ENCODE measurements at regions not wholly inside any gene's neighbourhood (a gene's known extent, or its start where the extent isn't known, plus 50 kb on each side); places are given as distances from the start of the nearest gene placed in this dataset.

DNA sequence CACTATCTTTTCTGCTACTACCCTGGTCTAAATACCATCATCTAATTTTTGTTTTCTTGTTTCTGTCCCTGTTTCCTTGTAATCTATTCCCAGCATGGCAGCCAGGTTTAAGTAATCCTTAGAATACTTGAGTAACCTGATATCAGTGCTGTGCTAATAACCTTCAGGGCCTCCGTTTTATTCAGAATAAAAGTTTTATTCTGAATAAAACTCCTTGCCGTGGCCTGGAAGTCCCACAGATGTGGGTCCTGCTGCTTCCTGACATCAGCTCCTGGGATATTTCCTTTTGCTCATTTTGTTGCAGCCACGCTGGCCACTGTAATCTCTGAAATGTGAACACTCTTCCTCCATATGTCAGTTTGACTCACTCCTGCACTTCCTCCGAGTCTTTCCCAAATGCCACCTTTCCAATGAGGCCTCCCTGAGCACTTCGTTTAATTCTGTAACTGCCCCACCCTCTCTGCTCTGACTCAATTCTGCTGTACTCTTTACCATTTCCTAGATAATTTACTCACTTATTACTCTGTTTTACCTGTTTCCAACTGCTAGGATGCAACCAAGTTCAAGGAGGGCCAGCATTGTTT lies 114.0 kb upstream of the FOXA2 start (continued):
- TF ChIP-seq, protein P1, sequence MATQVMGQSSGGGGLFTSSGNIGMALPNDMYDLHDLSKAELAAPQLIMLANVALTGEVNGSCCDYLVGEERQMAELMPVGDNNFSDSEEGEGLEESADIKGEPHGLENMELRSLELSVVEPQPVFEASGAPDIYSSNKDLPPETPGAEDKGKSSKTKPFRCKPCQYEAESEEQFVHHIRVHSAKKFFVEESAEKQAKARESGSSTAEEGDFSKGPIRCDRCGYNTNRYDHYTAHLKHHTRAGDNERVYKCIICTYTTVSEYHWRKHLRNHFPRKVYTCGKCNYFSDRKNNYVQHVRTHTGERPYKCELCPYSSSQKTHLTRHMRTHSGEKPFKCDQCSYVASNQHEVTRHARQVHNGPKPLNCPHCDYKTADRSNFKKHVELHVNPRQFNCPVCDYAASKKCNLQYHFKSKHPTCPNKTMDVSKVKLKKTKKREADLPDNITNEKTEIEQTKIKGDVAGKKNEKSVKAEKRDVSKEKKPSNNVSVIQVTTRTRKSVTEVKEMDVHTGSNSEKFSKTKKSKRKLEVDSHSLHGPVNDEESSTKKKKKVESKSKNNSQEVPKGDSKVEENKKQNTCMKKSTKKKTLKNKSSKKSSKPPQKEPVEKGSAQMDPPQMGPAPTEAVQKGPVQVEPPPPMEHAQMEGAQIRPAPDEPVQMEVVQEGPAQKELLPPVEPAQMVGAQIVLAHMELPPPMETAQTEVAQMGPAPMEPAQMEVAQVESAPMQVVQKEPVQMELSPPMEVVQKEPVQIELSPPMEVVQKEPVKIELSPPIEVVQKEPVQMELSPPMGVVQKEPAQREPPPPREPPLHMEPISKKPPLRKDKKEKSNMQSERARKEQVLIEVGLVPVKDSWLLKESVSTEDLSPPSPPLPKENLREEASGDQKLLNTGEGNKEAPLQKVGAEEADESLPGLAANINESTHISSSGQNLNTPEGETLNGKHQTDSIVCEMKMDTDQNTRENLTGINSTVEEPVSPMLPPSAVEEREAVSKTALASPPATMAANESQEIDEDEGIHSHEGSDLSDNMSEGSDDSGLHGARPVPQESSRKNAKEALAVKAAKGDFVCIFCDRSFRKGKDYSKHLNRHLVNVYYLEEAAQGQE (IDR thresholded peaks at IDR 0.05; ENCODE audit: low read depth, low read length), result no peak
- no peak for TF ChIP-seq RCOR1 (IDR thresholded peaks at IDR 0.05; ENCODE audit: low read length)
- no peak for TF ChIP-seq EP300 (IDR thresholded peaks at IDR 0.05; ENCODE audit: borderline replicate concordance in 1 of 2, low read depth in 1 of 2, low read length in 1 of 2)
- no peak for TF ChIP-seq NFIC (IDR thresholded peaks at IDR 0.05; ENCODE audit: borderline replicate concordance)
- TF ChIP-seq NRF1 (IDR thresholded peaks at IDR 0.05; ENCODE audit: low read depth, low read length), result no peak
- no peak for TF ChIP-seq MEF2A (IDR thresholded peaks at IDR 0.05; ENCODE audit: borderline replicate concordance, low read depth)
- TF ChIP-seq SMC3 (IDR thresholded peaks at IDR 0.05; ENCODE audit: low read depth, low read length), result no peak

DNA sequence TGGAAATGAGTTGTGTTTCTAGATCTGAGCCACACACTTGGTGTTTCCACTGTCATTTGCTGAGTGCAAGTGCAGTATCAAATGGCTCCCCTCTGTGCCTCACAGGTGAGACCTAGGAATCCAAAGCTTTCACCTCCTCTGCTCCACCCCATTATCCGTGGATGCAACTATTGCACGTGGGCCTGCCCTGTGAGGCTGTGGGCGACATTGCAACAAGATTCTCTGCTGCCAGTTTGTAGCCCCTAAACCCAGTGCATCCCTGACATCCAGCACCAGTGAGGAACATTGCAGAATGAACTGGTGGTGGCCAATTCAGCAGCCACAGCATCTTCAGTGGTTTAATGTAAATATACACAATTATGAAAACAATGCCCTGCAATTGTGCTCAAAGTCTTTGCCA lies 115.0 kb upstream of the FOXA2 start:
- Histone ChIP-seq H3K4me2 (no peak overlapping the region), H3K9me3 (no peaks in the 10 kb centered on the region), H3K79me2 (ENCODE audit: insufficient read depth) (no peaks in the 10 kb centered on the region), H3K27ac (ENCODE audit: low read depth in 2 of 2, low read length in 1 of 2) (no peak overlapping the region), H3K36me3 (replicated peaks in 1 of 2; ENCODE audit: control insufficient read depth in 1 of 2, insufficient read depth in 2 of 2, low read length in 1 of 2) (no peaks in the 10 kb centered on the region), H4K20me1 (ENCODE audit: insufficient read depth) (no peaks in the 10 kb centered on the region), H3K9ac (no peak overlapping the region), H3K9me2 (no peaks in the 10 kb centered on the region), H3K4me1 (ENCODE audit: control insufficient read depth in 1 of 2, insufficient read depth in 2 of 2, low read depth in 1 of 2, low read length in 1 of 2) (no peaks in the 10 kb centered on the region), H3K27me3 (ENCODE audit: insufficient read depth) (peaks cover 17% of the 10 kb centered on the region; the same call in 1 of the 2 replicates), H2AFZ (ENCODE audit: low read depth) (no peak overlapping the region), H3F3A (replicated peaks; ENCODE audit: insufficient read depth) (no peaks in the 10 kb centered on the region), H3K4me3 (ENCODE audit: low read depth in 2 of 2, low read length in 1 of 2) (no peak overlapping the region)
- no CpG with 5 or more reads among the region's 3 CpGs for WGBS (ENCODE audit: low lambda C conversion rate)
- DNase-seq, result no peak
- ChIA-PET CTCF (interaction anchor here (1.0 kb wide), 1 partner anchor 19 kb away, joined by 3 read pairs; no protein-coding TSS in a partner anchor), POLR2A (no interaction called here)
- TF ChIP-seq, protein P2, sequence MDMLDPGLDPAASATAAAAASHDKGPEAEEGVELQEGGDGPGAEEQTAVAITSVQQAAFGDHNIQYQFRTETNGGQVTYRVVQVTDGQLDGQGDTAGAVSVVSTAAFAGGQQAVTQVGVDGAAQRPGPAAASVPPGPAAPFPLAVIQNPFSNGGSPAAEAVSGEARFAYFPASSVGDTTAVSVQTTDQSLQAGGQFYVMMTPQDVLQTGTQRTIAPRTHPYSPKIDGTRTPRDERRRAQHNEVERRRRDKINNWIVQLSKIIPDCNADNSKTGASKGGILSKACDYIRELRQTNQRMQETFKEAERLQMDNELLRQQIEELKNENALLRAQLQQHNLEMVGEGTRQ (IDR thresholded peaks at IDR 0.05; ENCODE audit: borderline replicate concordance, low read depth, low read length), result no peak
- no peak for TF ChIP-seq TAF1 (IDR thresholded peaks at IDR 0.05; ENCODE audit: borderline replicate concordance, low read depth, low read length)
- no peak for TF ChIP-seq TEAD4 (IDR thresholded peaks at IDR 0.05; ENCODE audit: borderline replicate concordance, insufficient read depth)
- TF ChIP-seq FOXM1 (IDR thresholded peaks at IDR 0.05; ENCODE audit: low read depth), result no peak
- TF ChIP-seq ELF1 (IDR thresholded peaks at IDR 0.05), result no peak
- TF ChIP-seq SIN3A (IDR thresholded peaks at IDR 0.05; ENCODE audit: borderline replicate concordance, low read depth, low read length), result no peak
- TF ChIP-seq RAD21 (IDR thresholded peaks at IDR 0.05; ENCODE audit: low read length), result no peak
- no peak for TF ChIP-seq FOSL2 (IDR thresholded peaks at IDR 0.05; ENCODE audit: borderline replicate concordance, low read depth)
- TF ChIP-seq, protein P1 (IDR thresholded peaks at IDR 0.05; ENCODE audit: low read depth, low read length), result no peak
- no peak for TF ChIP-seq POLR2AphosphoS5 (IDR thresholded peaks at IDR 0.05; ENCODE audit: low read depth, low read length)
- TF ChIP-seq NFIC (IDR thresholded peaks at IDR 0.05; ENCODE audit: borderline replicate concordance), result no peak
- no peak for TF ChIP-seq FOXJ3 (CRISPR knock-in tag; IDR thresholded peaks at IDR 0.05)
- TF ChIP-seq EP300 (IDR thresholded peaks at IDR 0.05; ENCODE audit: borderline replicate concordance in 1 of 2, low read depth in 1 of 2, low read length in 1 of 2), result no peak
- no peak for TF ChIP-seq CHD2 (IDR thresholded peaks at IDR 0.05; ENCODE audit: low read length, partially characterized antibody)
- no peak for TF ChIP-seq GABPA (IDR thresholded peaks at IDR 0.05; ENCODE audit: low read depth)
- TF ChIP-seq, protein P3, sequence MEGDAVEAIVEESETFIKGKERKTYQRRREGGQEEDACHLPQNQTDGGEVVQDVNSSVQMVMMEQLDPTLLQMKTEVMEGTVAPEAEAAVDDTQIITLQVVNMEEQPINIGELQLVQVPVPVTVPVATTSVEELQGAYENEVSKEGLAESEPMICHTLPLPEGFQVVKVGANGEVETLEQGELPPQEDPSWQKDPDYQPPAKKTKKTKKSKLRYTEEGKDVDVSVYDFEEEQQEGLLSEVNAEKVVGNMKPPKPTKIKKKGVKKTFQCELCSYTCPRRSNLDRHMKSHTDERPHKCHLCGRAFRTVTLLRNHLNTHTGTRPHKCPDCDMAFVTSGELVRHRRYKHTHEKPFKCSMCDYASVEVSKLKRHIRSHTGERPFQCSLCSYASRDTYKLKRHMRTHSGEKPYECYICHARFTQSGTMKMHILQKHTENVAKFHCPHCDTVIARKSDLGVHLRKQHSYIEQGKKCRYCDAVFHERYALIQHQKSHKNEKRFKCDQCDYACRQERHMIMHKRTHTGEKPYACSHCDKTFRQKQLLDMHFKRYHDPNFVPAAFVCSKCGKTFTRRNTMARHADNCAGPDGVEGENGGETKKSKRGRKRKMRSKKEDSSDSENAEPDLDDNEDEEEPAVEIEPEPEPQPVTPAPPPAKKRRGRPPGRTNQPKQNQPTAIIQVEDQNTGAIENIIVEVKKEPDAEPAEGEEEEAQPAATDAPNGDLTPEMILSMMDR (IDR thresholded peaks at IDR 0.05), result no peak
- no peak for TF ChIP-seq SMC3 (IDR thresholded peaks at IDR 0.05; ENCODE audit: low read depth, low read length)
- TF ChIP-seq NRF1 (IDR thresholded peaks at IDR 0.05; ENCODE audit: low read depth, low read length), result no peak

Measured in SK-N-SH (cell line).